AG20443 (cell line): ENCODE measurements at regions not wholly inside any gene's neighbourhood (a gene's known extent, or its start where the extent isn't known, plus 50 kb on each side); places are given as distances from the start of the nearest gene placed in this dataset.
"Not testable (repeated sequence)": the region's sequence is repeated elsewhere in the genome, so short reads cannot be mapped to it uniquely, and the experiment has no call there.

ENCODE experiments used
- DNase-seq: peaks from one replicate; pipeline ENCODE4 v3.0.0; 2012; ENCODE audit warnings: low spot score, mixed read lengths

DNA sequence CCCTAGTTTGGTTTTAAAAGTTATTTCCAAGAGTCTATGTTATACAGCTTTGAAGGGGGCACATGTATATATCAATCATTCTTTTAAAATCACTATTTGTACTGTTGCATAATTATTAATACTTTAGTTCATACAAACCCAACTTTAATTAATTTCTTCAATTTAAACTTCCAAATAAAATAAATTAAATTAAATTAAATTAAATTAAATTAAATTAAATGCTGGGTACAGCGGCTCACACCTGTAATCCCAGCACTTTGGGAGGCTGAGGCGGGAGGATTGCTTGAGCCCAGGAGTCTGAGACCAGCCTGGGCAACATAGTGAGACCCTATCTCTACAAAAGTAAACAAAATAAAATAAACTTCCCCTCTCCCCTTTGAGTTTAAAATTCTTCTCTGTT, 98.9 kb upstream of the MYO10 start:
- not testable (repeated sequence) for DNase-seq

DNA sequence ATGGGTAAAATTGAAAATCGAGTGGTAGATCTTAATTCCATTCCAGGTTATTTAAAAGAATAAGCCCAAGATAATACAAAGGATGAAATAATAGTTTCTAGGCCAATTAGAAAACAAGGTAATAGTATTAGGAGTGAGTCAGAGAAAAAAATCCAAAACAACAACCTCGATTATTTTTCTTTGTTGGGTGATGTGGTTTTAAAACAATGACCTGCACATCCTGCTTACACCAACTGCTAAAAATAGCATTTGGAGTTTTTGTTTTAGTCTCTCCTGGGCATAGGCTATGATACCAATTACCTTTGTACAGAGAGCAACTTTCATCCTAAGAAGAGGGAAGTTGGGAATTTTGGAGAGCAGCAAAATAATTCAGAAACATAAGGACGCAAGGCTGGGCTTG, 101.7 kb upstream of the MYO10 start:
- DNase-seq, result no peak

DNA sequence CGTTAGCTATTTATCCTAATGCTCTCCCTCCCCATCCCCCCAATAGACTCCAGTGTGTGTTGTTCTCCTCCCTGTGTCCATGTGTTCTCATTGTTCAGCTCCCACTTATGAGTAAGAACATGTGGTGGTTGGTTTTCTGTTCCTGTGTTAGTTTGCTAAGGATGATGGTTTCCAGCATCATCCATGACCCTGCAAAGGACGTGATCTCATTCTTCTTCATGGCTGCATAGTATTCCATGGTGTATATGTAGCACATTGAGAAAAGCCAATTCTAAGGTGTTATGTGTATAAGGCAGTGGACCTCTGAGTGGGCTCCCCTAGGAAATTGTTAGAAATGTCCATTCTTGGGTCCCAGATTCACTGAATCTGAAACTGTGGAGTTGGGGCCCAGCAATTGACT, 103.1 kb upstream of the MYO10 start:
- DNase-seq, result no peak

DNA sequence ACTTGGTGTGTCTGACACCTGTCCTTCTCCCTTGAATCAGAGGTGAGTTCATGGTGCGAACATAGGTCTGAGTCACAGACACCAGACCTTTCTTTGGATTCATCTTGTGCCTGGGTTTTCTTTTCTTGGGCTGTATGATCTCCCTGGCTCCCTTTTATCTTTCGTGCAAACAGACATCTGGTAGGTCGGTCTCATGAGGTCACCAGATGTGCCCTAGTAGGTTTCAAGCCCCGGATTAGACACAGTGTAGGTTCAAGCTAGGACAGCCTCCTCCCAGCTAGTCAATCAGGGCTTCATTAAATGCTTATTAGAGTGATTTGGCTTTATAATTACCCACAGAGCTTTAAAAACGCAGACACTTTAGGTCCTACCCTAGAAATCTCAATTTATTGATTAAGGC, 106.0 kb upstream of the MYO10 start:
- peak; percentile 65 for DNase-seq

DNA sequence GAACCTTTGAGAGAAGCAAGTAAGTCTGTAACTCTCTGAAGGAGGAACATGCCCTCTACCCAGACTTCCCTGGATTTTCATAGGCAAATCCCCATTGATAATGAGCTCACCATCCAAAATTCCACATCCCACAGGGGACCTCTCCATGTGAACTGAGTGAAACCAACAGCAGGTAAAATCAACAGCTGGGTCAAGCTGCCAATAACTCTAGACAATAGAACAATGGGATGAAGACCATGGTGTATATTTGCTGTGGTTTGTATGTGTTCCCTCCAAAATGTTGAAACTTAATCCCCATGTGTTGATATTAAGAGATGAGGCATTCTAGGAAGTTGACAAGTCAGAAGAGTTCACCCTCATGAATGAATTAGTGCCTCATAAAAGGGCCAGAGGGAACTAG, 110.2 kb upstream of the MYO10 start:
- no peak for DNase-seq

DNA sequence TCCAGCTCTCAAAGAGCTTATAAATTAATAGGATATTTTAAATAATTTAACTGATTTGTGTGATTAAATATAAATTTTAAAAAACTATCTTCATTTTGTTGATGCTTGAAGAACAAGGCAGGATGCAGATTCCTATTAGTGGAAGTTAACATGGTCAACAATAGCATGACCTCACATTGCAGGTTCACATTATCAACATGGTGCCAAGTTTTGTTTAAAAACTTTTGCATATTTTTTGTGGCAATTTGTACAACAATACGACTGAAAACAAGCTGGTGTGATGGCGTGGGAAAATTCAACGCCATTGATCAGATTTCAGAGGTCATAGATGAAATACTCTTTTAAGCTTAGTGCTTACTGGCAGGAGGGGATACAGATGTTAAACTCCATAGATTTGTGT, 114.1 kb upstream of the MYO10 start:
- DNase-seq, result no peak

DNA sequence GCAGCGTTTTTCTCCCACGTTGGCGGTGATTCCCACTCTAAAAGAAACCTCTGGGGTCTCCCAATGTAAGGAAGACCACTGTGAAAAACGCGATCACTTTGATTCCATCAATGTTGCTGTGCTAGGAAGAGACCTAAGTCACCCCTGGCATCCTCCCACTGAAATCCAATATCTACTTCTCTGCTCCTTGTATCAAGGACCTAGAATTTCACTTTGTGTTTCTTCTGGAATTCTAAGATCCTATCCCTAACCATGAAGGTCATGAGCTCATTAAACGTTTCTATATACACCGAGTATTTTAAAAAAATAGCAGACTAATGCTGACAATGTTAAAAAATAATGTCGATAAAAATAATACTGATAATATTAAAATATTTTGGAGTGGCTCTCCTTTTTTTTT, 118.8 kb upstream of the MYO10 start:
- no peak for DNase-seq

DNA sequence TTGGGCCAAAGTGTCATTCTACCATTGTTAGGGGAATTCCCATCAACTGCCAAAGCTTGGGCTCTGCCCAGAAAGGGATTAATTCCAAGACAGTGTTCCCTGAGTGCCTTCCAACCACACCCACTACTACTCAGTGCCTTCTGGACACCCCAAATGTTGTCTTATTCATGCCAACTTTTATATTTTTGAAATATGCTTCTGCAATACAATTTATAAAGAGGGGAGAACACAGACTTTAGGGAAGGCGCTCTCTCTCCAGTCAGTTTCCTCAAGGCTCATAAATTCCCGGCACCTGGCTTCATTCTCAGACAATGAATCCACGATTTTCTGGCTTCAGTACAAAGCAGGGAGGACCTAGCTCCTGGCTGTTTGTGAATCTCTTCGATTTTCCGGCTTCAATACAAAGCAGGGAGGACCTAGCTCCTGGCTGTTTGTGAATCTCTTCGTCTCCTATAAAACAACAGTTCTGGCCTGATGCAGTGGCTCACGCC, 120.1 kb upstream of the MYO10 start:
- peak; percentile 11 for DNase-seq

DNA sequence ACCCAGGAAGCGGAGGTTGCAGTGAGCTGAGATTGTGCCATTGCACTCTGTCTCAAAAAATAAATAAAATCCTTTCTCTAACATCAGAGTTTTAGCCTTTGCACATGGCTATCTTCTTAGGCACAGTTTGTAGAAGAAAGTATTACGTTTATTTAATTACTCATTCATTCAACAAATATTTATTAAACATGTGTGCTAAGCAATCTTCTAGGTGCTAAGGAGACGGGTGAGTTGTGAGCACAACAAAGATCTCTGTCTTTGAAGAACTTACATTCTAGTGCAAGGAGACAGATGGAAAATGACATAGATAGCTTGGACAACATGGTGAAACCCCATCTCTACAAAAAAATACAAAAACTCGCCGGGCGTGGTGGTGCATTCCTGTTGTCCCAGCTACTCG, 122.3 kb upstream of the MYO10 start:
- DNase-seq, result no peak

DNA sequence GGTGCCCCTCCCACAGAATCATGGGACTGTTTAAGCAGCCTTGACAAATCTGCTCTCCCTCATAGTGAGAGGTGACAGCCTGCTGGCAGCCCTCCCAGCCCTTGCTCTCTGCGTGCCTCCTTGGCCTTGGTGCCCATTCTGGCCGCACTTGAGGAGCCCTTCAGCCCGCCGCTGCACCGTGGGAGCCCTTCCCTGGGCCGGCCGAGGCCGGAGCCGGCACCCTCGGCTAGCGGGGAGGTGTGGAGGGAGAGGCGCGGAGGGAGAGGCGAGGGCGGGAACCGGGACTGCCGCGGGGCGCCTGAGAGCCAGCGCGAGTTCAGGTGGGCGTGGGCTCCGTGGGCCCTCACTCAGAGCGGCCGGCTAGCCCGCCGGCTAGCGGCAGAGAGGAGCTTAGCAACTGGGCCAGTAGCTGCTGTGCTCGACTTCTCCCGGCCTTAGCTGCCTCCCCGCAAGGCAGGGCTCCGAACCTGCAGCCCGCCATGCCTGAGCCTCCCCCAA, 125.9 kb upstream of the MYO10 start:
- DNase-seq, result no peak

DNA sequence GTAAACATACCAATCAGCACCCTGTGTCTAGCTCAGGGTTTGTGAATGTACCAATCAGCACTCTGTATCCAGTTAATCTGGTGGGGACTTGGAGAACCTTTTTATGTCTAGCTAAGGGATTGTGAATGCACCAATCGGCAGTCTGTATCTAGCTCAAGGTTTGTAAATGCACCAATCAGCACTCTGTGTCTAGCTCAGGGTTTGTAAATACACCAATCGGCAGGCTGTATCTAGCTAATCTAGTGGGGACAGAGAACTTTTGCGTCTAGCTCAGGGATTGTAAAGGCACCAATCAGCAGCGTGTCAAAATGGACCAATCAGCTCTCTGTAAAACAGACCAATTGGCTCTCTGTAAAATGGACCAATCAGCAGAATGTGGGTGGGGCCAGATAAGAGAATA, 126.7 kb upstream of the MYO10 start:
- DNase-seq, result not testable (repeated sequence)

DNA sequence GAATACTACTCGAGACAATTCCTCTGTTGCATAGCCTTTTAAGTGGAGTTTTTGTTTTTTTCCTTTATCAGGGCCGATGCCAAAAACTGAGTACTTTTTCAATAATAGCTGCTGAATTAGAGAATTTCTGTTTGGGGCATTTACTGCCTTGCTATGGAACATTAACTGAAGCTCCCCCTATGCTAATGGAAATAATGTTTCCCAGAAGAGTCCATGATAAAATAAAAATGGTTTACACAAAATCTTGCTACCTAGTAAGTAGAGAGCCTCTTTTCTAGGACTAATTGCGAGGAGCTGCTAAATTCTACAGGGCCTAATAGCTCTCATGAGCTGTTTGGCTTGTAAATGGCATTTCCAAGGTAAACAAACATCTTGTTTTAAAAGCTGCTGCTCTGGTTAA, 128.2 kb upstream of the MYO10 start:
- no peak for DNase-seq

DNA sequence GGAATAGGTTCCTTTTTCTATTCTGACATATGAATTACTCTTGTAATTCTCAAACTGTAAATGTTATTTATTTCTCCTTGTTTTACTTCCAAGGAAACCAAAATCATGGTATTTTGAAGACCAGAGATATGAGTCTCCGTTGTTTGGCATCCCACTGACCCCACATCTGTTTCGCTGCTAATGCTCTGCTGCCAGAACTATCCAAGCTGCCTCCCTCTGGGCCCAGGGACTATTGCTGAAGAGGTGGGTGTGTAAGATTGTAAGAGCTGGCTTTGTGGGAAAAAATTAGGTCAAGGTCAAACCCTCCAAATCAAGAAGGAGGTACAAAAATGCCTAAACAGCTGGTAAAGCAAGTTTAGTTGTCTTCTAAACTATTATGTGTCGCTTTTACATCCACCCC, 129.4 kb upstream of the MYO10 start:
- no peak for DNase-seq

DNA sequence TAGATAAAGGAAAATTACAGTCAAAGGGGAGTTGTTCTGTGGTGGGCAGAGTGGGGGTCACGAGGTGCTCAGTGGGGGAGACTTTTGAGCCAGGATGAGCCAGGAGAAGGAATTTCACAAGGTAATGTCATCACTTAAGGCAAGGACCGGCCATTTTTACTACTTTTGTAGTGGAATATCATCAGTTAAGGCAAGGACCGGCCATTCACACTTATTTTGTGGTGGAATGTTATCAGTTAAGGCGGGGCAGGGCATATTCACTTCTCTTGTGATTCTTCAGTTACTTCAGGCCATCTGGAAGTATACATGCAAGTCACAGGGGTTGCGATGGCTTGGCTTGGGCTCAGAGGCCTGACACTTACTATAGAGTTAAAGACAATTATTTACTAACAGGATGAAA, 129.9 kb upstream of the MYO10 start:
- not testable (repeated sequence) for DNase-seq

DNA sequence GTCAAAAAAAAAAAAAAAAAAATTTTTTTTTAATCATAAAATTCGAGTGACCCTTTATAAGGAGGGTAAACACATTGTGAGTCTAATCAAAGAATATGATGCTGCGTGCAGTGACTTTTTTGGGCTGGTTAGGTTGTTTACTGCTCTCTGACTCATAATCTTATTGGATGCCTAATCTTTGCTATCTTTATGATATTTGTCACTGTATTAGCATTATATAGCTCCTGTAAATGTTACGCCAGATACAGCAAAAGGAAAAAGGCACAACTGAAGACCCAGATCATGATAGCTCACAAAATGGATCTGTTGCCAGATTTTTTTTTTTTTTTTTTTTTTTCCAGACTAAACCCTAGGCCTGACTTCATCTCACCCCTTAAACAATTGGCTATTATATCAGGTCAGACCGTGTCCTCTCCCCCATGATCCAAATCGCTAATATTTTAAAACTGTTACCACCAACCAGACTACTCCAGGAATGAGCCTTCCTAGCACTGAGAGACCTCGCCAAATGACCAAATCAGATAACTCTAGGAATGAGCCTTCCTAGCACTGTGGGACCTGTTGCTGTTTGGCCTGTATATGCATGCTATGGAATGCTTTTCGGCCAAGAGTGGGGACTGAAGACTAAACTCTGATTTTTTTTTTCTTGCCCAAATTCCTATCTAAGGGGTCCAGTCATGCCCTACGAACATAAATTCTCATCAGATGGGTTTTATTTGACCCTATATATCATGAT, 131.7 kb upstream of the MYO10 start:
- DNase-seq, result no peak

DNA sequence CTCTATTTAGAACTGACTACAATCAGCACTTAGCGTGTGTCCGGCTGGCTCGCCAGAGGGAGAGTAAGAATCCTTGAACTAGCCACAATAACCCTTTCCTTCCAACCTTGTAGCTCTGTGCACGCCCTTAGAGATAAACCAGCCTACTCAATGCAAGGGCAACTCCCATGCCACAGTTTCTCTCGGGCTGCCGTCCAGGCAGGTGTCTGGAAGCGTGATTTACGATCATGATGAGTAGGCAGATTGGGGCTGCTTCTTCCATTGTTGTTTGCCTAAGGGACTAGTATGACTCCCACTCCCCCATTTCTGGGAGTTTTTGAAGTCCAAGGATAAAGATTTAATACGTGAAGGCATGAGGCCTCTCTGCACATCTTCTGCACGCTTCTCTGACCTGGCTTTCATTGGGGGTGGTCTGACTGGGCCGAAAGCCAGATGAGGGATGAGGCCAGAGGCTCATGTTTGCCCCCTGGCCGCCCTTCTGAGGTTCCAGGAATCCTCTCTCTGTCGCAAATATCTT, 134.0 kb upstream of the MYO10 start:
- DNase-seq, result no peak

DNA sequence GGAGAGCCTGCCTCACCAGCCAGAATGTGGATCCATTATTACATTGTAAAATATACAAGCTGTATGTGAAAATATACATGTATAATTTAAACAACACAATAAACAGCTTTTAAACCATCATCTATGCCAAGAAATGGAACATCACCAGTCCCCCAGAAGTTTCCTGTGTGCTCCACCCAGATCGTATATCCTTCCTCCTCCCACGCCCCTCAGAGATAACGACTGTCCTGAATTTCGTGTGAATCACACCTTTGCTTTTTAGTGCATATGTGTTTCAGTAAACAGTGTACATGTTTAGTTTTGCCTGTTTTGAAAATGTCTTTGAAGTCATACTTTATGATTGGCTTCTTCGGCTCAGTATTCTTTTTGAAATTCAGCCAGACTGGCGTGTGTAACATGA, 134.6 kb upstream of the MYO10 start:
- DNase-seq, result no peak

DNA sequence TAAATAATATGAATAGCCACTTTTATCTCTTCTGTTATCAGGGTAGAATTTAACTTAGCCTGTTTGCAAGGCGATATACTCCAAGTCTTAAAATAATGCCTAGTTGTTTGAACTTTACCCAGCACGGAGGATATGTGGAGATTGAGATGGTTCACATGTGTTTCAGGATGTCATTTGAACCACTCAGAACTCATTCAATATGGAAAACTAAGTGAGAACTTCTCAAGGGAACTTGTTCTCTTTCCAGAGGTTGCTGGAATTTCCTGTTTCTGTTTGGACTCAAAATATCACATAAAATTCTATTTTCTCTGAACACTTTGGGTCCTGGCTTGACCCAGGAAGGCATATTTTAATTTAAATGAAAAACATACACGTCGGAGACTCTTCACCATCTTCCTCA, 139.1 kb upstream of the MYO10 start:
- no peak for DNase-seq

DNA sequence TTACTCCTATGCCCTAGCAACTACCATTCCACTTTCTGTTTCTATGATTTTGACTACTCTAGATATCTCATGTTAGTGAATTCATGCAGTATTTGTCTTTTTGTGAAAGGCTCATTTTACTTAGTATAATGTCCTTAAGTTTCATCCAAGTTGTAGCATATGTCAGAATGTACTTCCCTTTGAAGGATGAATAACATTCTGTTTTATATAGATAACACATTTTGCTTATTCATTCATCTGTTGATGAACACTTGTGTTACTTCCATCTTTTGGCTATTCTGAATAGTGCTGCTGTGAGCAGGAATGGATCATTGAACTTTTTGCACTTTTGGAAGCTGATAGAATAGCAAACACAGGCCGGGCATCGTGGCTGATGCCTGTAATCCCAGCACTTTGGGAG, 140.2 kb upstream of the MYO10 start:
- DNase-seq, result no peak

DNA sequence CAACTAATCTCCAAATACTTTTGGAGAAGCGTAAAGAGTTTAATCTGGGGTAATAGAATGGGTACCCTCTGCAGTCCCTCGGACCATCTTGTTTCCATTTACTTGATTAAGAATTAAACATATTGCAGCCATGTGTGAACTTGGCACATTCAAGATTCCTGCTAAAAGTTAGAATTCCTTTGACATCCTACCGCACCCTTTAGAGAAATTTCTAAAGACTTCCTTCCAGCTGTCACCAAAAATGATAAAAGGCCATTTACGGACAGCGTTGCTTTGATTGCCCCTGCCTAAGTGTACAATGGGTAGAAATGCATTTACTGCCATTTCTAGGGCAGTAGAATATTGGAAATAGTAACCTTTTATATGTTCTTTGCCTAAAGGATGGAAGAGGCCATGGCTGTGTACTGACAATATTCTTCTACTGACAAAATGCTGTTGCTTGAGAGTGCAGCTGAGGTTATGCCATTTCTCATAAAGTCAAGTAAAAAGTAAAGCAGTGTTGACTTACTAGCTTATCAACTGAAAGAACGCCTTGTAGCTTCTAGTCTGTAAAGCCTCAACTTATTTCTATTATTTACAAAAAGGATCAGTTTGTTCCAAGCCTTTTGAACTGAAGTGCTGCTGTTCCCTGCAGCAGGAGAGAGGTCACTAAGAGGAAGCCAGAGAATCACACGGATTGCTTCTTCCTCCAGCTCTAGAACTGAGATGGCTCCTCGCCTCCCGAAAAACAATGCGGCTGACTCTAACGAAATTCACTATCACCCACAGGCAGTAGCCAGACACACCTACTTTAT, 139.8 kb upstream of the BASP1 start:
- DNase-seq, result no peak

DNA sequence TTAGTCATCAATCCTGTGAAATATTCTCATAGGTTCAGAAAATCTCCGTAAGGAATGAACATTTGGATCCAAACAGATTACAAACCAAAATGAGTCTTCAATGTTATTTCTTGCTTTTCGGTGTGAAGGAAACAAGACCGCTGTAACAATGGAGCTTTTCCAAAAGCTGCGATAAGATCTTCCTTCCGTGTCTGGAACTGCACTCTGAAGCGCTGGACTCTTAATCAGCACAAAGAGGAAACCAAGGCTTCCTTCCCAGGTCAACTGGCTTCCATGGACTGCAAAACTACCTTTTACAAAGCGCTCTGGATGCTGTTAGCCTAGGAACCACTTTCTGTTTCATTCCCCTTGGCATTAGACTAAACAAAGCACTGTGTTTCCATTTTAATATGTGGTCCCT, 137.9 kb upstream of the BASP1 start:
- DNase-seq, result no peak

DNA sequence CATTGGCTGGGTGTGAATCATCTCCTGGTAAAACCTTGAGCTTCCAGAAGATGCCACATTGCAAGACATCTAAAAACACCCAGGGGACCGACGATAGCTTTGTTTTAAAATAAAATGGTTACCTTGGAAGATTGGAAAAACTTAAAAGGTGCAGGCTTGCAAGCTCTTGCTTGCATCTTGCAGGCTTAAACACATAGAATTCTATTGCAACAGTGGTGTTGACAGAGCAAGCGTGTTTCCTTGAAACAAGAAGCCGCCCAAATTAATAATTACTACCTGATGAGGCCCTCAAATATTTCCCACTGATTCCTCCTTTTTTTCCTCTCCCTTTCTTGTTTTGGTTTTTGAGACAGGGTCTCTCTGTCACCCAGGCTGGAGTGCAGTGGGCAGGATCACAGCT, 137.1 kb upstream of the BASP1 start:
- no peak for DNase-seq

DNA sequence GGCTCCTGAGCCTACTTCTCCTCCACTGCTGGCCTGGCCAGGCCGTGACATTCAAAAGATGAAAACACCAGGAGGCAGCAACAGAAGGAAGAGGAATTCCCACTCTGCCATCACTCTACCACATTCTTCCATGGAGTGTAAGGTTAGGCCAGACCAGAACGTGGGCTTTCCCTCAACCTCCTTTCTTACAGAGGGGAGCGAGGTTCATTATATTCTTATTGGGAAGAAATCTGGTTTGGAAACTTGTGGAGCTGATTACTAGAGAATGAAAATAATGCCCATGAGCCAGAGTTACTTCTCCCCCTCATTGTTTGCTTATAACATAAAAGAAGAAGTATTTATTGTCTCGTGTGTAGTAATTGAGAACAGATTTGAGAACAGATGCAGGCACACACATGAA, 136.3 kb upstream of the BASP1 start:
- DNase-seq, result peak; percentile 29
